GM19328 (cell line): ENCODE measurements at regions not wholly inside any gene's neighbourhood (a gene's known extent, or its start where the extent isn't known, plus 50 kb on each side); places are given as distances from the start of the nearest gene placed in this dataset.

Experiments
- ATAC-seq: cut with Tn5 transposase; IDR thresholded peaks from one replicate; pipeline ENCODE4 v1.9.1; 2021; ENCODE audit warnings: mild to moderate bottlenecking, moderate library complexity; ENCODE audit not compliant: unreplicated experiment

- no peak for ATAC-seq
These were observed 256.0 kb downstream of the BCL11A start for GRCh38 chr2:60297296-60298005.

- no peak for ATAC-seq
These were observed 257.1 kb downstream of the BCL11A start for GRCh38 chr2:60296219-60296955.

- no peak for ATAC-seq
These were observed 257.9 kb downstream of the BCL11A start for GRCh38 chr2:60295636-60295962.

- ATAC-seq, result no peak
These were observed 258.4 kb downstream of the BCL11A start for GRCh38 chr2:60294901-60295635.

GRCh38 chr2:60292242-60292641 lies 261.2 kb downstream of the BCL11A start:
- no peak for ATAC-seq

GRCh38 chr2:60290509-60290908 lies 262.9 kb downstream of the BCL11A start:
- no peak for ATAC-seq

- ATAC-seq, result no peak
These were observed 267.7 kb downstream of the BCL11A start for GRCh38 chr2:60285626-60286316.

GRCh38 chr2:60283626-60284025 lies 269.8 kb downstream of the BCL11A start:
- ATAC-seq, result no peak

- no peak for ATAC-seq
These were observed 270.6 kb downstream of the BCL11A start for GRCh38 chr2:60282886-60283285.

GRCh38 chr2:60281730-60282129 lies 271.7 kb downstream of the BCL11A start:
- no peak for ATAC-seq

GRCh38 chr2:60280238-60280637 lies 273.2 kb downstream of the BCL11A start:
- no peak for ATAC-seq

- ATAC-seq, result no peak
These were observed 274.5 kb downstream of the BCL11A start for GRCh38 chr2:60278906-60279305.

GRCh38 chr2:60275958-60276357 lies 277.5 kb downstream of the BCL11A start:
- ATAC-seq, result no peak

- no peak for ATAC-seq
These were observed 279.6 kb downstream of the BCL11A start for GRCh38 chr2:60273836-60274235.

- no peak for ATAC-seq
These were observed 281.7 kb downstream of the BCL11A start for GRCh38 chr2:60271713-60272112.

- ATAC-seq, result no peak
These were observed 282.3 kb downstream of the BCL11A start for GRCh38 chr2:60271131-60271530.

GRCh38 chr2:60268661-60269060 lies 284.8 kb downstream of the BCL11A start:
- no peak for ATAC-seq

- ATAC-seq, result no peak
These were observed 285.4 kb downstream of the BCL11A start for GRCh38 chr2:60268032-60268431.

GRCh38 chr2:60267122-60267521 lies 286.3 kb downstream of the BCL11A start:
- ATAC-seq, result no peak

- no peak for ATAC-seq
These were observed 291.3 kb downstream of the BCL11A start for GRCh38 chr2:60262178-60262577.

- no peak for ATAC-seq
These were observed 292.7 kb downstream of the BCL11A start for GRCh38 chr2:60260639-60261296.
